HEK293 (cell line): ENCODE measurements at regions not wholly inside any gene's neighbourhood (a gene's known extent, or its start where the extent isn't known, plus 50 kb on each side); places are given as distances from the start of the nearest gene placed in this dataset.

Source experiments
- CTCF ChIA-PET: fragments of 350-600 bp; formaldehyde crosslinking; extraction: SDS; loops from one replicate; lab custom pipeline; 2021; ENCODE audit warnings: antibody characterized with exemption; lab: Yijun Ruan, JAX
- POLR2A ChIA-PET: fragments of 300-600 bp; formaldehyde crosslinking; extraction: SDS; loops from one replicate; lab custom pipeline; 2020; ENCODE audit warnings: antibody characterized with exemption, inconsistent platforms; lab: Yijun Ruan, JAX
- H3K27ac ChIP-seq: fragments of 200-500 bp; sonication (Bioruptor generic); 2 replicates; pipeline ENCODE4 v1.5.1; 2014; ENCODE audit warnings: low read depth, low read length, control low read depth, inconsistent platforms; ENCODE audit errors: extremely low read depth
- H3K36me3 ChIP-seq, 2 experiments: fragments of 200-500 bp in 1 of 2; sonication (Bioruptor generic) in 1 of 2; 1 replicate in 1 of 2; 2 replicates in 1 of 2; pipeline ENCODE4 v1.5.1; 2014 to 2017; ENCODE audit warnings: inconsistent platforms in 2 of 2, low read length in 2 of 2; ENCODE audit not compliant: control insufficient read depth in 2 of 2, insufficient read depth in 1 of 2
- H3K4me1 ChIP-seq: fragments of 200-500 bp; sonication (Bioruptor generic); 2 replicates; pipeline ENCODE4 v1.5.1; 2014; ENCODE audit warnings: mild to moderate bottlenecking, low read length, inconsistent platforms; ENCODE audit not compliant: control insufficient read depth, insufficient read depth
- H3K4me3 ChIP-seq: 2 replicates; pipeline ENCODE4 v1.5.1; 2011; ENCODE audit warnings: low read depth, mild to moderate bottlenecking, control low read depth, low read length, moderate library complexity
- H3K9me3 ChIP-seq: fragments of 200-500 bp; sonication (Bioruptor generic); 2 replicates; pipeline ENCODE4 v1.5.1; 2014; ENCODE audit warnings: low read depth, low read length, inconsistent platforms; ENCODE audit not compliant: control insufficient read depth, insufficient read depth
- GFI1B ChIP-seq: fragments of 450-650 bp; formaldehyde crosslinking; IDR thresholded peaks from 2 replicates; pipeline ENCODE4 v1.5.1; 2016; ENCODE audit warnings: missing biosample characterization, missing genetic modification characterization
- REPIN1 ChIP-seq: fragments of 450-650 bp; formaldehyde crosslinking; IDR thresholded peaks from 2 replicates; pipeline ENCODE4 v1.5.1; 2017; ENCODE audit warnings: missing biosample characterization, missing genetic modification characterization, low read depth
- TSHZ1 ChIP-seq: fragments of 450-650 bp; formaldehyde crosslinking; IDR thresholded peaks from 2 replicates; pipeline ENCODE4 v1.5.1; 2016; ENCODE audit warnings: missing biosample characterization, missing genetic modification characterization, borderline replicate concordance
- ZFP37 ChIP-seq: fragments of 450-650 bp; formaldehyde crosslinking; IDR thresholded peaks from 2 replicates; pipeline ENCODE4 v1.5.1; 2016; ENCODE audit warnings: missing biosample characterization, missing genetic modification characterization
- ZNF121 ChIP-seq: fragments of 450-650 bp; formaldehyde crosslinking; IDR thresholded peaks from 2 replicates; pipeline ENCODE4 v1.5.1; 2016; ENCODE audit warnings: missing biosample characterization, missing genetic modification characterization
- ZNF133 ChIP-seq: fragments of 450-650 bp; formaldehyde crosslinking; IDR thresholded peaks from 2 replicates; pipeline ENCODE4 v1.5.1; 2016; ENCODE audit warnings: missing biosample characterization, missing genetic modification characterization
- ZNF26 ChIP-seq: fragments of 450-650 bp; formaldehyde crosslinking; IDR thresholded peaks from 2 replicates; pipeline ENCODE4 v1.5.1; 2016; ENCODE audit warnings: missing biosample characterization, missing genetic modification characterization
- ZNF280D ChIP-seq: fragments of 450-650 bp; formaldehyde crosslinking; IDR thresholded peaks from 2 replicates; pipeline ENCODE4 v1.5.1; 2016; ENCODE audit warnings: missing biosample characterization, missing genetic modification characterization
- ZNF645 ChIP-seq: fragments of 450-650 bp; formaldehyde crosslinking; IDR thresholded peaks from 2 replicates; pipeline ENCODE4; 2016; ENCODE audit warnings: missing biosample characterization, missing genetic modification characterization
- ZNF701 ChIP-seq: fragments of 450-650 bp; formaldehyde crosslinking; IDR thresholded peaks from 2 replicates; pipeline ENCODE4 v1.5.1; 2016; ENCODE audit warnings: missing biosample characterization, missing genetic modification characterization
- ZNF747 ChIP-seq: fragments of 450-650 bp; formaldehyde crosslinking; IDR thresholded peaks from 2 replicates; pipeline ENCODE4 v1.5.1; 2016; ENCODE audit warnings: missing biosample characterization, missing genetic modification characterization
- ZNF76 ChIP-seq: fragments of 450-650 bp; formaldehyde crosslinking; IDR thresholded peaks from 2 replicates; pipeline ENCODE4; 2016; ENCODE audit warnings: low read depth, missing biosample characterization, missing genetic modification characterization, borderline replicate concordance
- ZNF777 ChIP-seq: fragments of 450-650 bp; formaldehyde crosslinking; IDR thresholded peaks from 2 replicates; pipeline ENCODE4 v1.5.1; 2017; ENCODE audit warnings: missing biosample characterization, missing genetic modification characterization, borderline replicate concordance
- ZSCAN18 ChIP-seq: fragments of 450-650 bp; formaldehyde crosslinking; IDR thresholded peaks from 2 replicates; pipeline ENCODE4 v1.5.1; 2016; ENCODE audit warnings: missing biosample characterization, missing genetic modification characterization

- TF ChIP-seq TSHZ1 (tag by site-specific recombination) (no peak), ZNF121 (tag by site-specific recombination) (no peak), REPIN1 (tag by site-specific recombination) (no peak)
- TF ChIP-seq, all 188 proteins: peak for 0
Measured at GRCh38 chr5:90055831-90056328, 353.7 kb downstream of the CETN3 start (continued).

GRCh38 chr5:90054612-90055011 lies 354.9 kb downstream of the CETN3 start:
- no peaks in the 10 kb centered on the region for H3K4me1 ChIP-seq
- no peaks in the 10 kb centered on the region for H3K9me3 ChIP-seq
- H3K4me3 ChIP-seq = no peak overlapping the region
- TF ChIP-seq ZNF280D (tag by site-specific recombination) (no peak), ZNF701 (tag by site-specific recombination) (no peak), ZFP37 (no peak), ZNF777 (tag by site-specific recombination) (no peak), ZNF645 (tag by site-specific recombination) (no peak), ZNF747 (tag by site-specific recombination) (no peak), GFI1B (tag by site-specific recombination) (no peak), ZNF76 (no peak), ZSCAN18 (tag by site-specific recombination) (no peak)
- TF ChIP-seq, all 188 proteins: peak for 0
- H3K27ac ChIP-seq = no peak overlapping the region
- H3K36me3 ChIP-seq = no peaks in the 10 kb centered on the region
- ChIA-PET POLR2A (no interaction called here), CTCF (interaction anchor here (0.8 kb wide), 2 partner anchors 210 to 253 kb away, joined by 3 read pairs; no protein-coding TSS in a partner anchor)

- TF ChIP-seq ZNF133 (tag by site-specific recombination) (no peak), ZNF26 (tag by site-specific recombination) (no peak)
- TF ChIP-seq, all 188 proteins: peak for 0
- POLR2A ChIA-PET = no interaction called here
- CTCF ChIA-PET = no interaction called here
- Histone ChIP-seq H3K4me1 (no peaks in the 10 kb centered on the region), H3K4me3 (no peak overlapping the region), H3K36me3 (no peaks in the 10 kb centered on the region), H3K27ac (no peak overlapping the region), H3K9me3 (no peaks in the 10 kb centered on the region)
Measured at GRCh38 chr5:90051756-90052155, 357.8 kb downstream of the CETN3 start.
